DMS79 treated with DMSO at 0.1 percent for 48 hours (cell line): ENCODE measurements at regions not wholly inside any gene's neighbourhood (a gene's known extent, or its start where the extent isn't known, plus 50 kb on each side); places are given as distances from the start of the nearest gene placed in this dataset.
"Not testable (repeated sequence)": the region's sequence is repeated elsewhere in the genome, so short reads cannot be mapped to it uniquely, and the experiment has no call there.

Experiments used
- DNase-seq: peaks from one replicate; lab custom pipeline; 2025; lab: John Stamatoyannopoulos, UW

DNA sequence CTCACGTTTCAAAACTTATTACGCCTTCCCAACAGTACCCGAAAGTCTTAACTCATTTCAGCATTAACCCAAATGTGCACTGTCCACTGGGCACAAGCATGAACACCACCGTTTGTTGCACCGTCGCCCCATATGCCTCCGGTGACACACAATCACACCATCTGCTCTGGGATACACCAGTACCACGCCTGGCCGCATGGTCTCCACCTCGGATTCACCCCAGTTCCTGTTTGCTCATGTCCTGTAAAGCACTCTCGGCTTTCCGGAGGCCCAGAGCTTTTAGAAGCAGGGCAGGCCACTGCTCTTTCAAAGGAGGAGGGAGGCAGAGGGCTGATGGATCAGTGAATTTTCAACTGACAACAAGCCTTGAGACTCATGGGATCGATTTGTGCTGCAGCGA lies 1570.0 kb upstream of the DEFB115 start:
- DNase-seq = no peak

DNA sequence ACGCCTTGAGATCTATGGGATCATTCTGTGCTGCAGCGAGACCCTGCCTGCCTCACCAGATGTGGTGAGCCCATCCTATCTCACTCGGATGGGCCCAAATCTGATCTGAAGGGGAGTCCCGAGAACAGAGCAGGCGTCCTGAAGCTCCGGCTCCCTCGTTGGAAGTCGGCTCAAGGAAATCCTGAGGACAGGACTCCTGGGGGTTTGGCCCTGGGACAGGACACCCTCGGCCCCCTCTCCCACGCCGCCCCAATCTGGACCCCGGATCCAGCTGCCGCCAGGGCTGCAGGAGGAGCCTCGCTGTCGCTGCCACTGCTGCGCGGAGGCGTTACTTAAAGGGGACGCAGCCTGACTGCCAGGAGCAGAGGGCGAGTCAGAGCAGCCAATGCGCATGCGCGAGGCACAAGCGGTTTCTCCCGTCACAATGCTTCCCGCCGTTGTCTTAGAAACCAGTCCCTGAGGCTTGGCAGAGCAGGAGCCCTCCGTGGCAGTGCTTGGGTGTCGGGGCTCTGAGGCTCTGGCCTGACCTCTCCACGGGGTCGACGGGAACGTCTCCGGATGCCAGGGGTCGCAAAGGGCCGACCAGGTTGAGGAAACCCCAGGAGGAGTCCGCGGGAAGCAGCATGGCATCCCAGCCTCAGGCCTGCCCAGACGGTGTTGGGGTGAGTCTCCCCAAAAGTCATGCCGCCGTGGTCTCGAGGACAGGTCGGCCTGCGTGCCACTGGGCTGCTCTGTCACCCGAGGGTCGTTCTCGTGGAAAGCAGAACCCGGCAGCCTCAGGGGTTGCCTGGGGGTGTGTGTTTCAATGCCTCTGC lies 1567.8 kb upstream of the DEFB115 start:
- DNase-seq = no peak

GRCh38 chr20:29690274-29690673 lies 1567.2 kb upstream of the DEFB115 start:
- DNase-seq = no peak

- no peak for DNase-seq
Observed at GRCh38 chr20:29740601-29740950, 1516.9 kb upstream of the DEFB115 start.

DNA sequence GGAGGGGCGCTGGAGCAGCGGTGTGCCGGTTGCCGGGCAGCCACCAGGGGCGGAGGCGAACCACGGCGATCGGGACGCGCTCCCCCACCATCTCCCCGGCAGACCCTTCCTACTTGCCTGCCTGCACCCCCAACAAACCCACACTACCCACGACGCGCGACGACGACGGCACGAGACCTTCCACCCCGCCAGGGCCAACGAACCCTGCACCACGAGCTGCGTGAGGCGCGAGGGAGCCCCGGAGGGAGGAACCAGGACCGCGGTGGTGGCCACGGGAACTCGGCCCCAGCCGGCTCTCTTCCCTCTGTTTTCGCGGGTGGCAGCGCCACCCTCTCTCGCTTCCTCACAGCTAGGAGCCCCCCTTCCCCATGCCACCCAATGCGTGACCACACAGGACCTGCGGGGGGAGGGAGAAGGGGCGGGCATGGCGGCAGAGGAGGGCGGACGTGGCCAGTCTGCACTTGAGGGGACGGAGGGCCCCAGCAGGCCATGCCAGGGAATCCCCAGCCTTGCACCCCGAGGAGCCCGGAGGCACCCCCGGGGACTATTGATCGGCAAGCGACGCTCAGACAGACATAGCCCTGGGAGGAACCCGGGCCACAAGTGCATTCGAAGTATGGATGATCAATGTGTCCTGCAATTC lies 1516.4 kb upstream of the DEFB115 start:
- no peak for DNase-seq

- DNase-seq = no peak
Observed at GRCh38 chr20:29741594-29741893, 1515.9 kb upstream of the DEFB115 start.

- DNase-seq = no peak
Observed at GRCh38 chr20:29741894-29742698, 1515.4 kb upstream of the DEFB115 start.

- no peak for DNase-seq
Observed at GRCh38 chr20:29742699-29743100, 1514.8 kb upstream of the DEFB115 start.

DNA sequence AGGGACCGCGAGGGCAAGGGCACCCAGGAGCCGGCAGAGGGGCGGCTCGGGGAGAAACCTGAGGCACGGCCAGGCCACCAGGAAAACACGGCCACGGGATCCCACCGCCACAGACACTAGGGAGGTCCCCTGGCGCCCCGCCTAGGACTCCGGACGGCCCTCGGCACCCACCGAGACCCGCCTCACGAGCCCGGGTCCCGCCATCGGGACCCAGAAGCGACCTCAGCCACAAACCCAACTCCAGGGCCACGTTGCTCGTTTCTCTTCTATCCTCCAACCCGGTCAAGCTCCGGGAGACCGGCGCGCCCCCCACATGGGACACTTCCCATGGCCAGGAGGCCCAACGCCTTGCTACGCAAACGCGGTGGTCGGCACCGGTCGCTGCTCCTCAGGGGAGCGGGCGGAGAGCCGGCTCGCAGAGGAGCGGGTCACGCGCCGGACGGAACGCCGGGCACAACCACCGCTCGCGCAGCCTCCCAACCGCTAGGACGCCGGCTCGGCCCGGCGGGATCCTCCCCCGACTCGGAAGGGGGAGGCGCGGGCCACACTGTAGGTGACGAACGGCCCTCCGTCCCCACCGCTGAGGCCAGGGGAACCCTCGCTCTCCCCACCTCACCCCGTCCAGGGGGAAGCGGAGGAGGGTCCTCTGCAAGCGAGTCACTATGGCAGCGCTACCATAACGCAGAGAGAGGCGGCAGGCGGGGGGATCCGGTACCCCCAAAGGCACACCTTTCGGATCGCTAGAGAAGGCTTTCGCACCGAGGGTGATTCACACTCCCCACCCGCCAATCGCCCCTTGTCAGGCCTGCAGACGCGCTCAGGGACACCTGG lies 1514.1 kb upstream of the DEFB115 start:
- no peak for DNase-seq

DNA sequence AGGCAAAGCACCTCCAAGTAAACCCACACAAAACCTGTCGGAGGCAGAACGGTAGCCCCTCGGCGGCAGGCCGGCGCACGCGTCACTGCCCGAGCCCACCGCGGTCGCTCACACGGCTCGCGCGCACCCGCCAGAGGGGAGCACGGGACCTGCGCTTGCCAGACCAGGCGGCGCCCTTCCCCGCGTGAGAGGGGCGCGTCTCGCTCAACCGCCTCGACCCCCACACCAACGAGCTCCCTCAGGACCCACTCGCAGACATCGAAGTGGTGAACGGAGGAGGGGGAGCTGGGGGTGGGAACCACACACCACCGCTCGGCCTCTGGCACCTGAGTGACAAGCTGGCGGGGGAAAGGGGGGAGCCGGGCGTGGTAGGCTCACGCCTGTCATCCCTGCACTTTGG lies 1513.4 kb upstream of the DEFB115 start:
- DNase-seq = no peak

DNA sequence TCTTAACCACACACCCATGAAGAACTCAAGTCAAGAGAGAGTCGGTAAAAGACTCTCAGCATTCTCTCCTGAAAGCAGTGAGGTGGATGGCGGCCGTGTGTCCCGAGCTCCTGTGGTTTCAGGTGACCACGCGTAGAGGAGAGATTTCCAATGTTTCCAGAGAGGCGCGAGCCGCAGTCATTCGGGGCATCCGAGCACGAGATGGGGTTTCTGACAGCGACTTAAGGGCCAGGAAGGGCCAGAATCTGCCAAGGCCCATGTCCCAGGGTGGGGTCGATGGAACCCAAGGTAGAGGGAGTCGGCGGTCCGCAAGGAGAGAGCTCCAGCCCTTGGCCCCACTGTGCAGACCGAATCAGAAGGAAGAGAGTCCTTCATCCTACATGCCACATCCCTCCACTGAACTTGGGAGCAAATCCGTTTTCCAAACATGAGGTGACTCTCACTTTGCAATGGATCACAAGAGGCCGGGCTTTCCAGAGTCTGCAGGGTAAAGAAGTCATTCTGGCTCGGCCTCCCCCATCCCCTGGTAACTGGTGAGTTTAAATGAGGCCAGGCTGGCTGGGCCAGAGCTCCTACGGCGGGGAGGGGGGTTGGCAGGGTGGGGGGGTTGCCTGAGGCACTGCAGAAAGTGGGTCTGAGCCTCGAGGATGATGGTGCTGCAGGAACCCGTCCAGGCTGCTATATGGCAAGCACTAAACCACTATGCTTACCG lies 1511.8 kb upstream of the DEFB115 start:
- DNase-seq = not testable (repeated sequence)

GRCh38 chr20:29750268-29750899 lies 1507.1 kb upstream of the DEFB115 start:
- no peak for DNase-seq

DNA sequence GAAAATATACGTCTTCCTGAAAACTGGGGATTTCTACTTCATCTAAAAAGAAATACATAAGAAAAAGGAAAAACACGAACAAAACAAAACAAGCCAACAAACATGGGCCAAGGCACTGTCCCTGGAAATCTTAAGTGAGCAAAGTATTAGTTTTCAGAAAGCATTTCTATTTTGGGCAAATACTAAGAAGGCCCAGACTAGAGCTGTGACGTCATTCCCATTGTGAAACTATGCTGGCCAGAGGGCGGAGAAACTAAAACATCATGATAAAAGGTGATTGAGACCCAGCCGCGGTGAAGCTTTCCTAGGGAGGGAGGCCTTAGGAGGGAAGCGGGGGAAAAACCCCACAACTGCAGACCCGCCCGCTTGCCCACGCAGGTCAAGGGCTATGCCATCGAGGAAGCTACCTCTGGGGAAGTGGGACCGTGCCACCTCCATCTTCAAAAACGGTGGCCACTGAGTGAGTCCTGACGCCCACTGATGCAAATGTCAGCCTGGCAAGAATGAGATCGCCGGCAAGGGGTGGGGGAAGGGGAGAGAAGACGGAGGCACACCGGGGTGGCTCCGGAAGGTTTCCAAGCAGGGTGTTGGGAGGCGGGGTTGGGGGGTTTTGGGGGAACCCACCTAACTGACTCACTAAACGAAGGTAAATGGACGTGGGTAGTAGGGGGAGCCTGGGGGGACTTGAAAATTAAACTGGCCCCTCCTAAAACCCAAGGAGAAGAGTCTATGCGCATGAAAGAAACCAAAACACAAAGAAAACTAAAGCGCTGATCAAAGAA lies 1504.6 kb upstream of the DEFB115 start:
- DNase-seq = not testable (repeated sequence)

GRCh38 chr20:29753426-29753746 lies 1504.1 kb upstream of the DEFB115 start:
- peak; percentile 28 for DNase-seq

GRCh38 chr20:29753879-29754278 lies 1503.6 kb upstream of the DEFB115 start:
- DNase-seq = not testable (repeated sequence)

DNA sequence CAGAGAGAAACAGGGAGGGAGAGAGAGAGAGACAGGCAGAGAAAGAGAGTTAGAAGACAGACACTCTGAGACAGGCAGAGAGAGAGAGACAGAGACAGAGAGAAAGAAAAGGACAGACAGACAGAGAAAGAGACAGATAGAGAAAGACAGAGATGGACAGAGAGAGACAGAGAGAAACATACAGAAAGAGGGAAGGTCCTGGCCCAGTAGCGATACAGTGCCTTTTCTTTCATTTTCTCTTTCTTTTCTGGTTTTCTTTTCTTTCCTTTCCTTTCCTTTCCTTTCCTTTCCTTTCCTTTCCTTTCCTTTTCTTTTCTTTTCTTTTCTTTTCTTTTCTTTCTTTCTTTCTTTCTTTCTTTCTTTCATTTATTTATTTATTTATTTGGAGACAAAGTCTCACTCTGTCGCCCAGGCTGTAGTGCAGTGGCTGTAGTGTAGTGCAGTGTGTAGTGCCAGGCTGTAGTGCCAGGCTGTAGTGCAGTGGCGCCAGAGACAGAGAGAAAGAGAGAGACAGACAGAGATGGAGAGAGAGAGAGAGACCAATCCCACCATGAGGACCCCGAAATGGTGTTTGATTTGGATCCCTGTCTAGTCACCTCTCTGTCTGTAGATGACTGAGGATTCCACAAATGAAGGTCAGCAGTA lies 1501.5 kb upstream of the DEFB115 start:
- DNase-seq = not testable (repeated sequence)

GRCh38 chr20:29756664-29757063 lies 1500.8 kb upstream of the DEFB115 start:
- DNase-seq = no peak

DNA sequence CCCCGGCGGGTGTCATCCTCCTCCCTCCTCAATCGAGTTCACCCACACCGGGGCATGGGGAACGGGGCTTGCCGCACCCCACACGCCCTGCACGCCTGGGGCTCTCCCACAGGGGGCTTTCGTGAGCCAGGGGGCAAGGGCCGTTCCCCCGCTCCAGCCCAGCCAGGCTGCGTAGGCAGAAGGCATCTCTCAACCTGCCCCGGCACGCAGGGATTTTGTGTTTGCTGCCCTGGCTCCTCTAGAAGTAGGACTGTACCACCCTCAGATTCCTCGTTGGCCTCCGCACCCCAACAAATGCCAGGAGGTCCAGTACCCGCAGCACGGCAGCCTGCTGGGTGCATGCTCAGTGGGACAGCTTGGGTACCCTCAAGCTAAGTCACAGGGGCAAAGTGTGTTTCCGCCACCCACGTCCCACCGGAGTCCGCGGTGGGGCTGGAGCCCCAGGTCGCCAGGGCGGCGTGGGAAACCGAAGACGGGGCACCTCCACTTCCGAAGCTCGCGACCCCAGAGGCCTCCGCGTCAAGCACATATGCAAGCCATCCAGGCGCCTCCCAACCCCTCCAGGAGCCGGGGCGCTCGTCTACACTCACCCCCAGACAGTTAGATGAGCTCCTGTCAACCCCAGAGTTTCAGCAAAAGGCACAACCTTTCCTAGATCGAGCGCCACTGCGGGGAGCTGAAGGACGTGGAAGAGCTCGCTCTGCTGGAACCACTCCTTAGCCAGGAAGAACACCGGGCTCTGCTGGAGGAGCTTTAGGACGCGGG lies 1495.7 kb upstream of the DEFB115 start:
- DNase-seq = not testable (repeated sequence)

GRCh38 chr20:29762620-29763019 lies 1494.8 kb upstream of the DEFB115 start:
- DNase-seq = no peak
